Stimulated activated CD4-positive, alpha-beta T cell treated with anti-CD3 and anti-CD28 coated beads, Interleukin-4, amount 100 ng/mL, for 24 hours (primary cell): ENCODE measurements at regions not wholly inside any gene's neighbourhood (a gene's known extent, or its start where the extent isn't known, plus 50 kb on each side); places are given as distances from the start of the nearest gene placed in this dataset.
"Not testable (repeated sequence)": the region's sequence is repeated elsewhere in the genome, so short reads cannot be mapped to it uniquely, and the experiment has no call there.

Source experiments
- DNase-seq: peaks from one replicate; pipeline ENCODE4 v3.0.0-alpha.2; 2020

DNA sequence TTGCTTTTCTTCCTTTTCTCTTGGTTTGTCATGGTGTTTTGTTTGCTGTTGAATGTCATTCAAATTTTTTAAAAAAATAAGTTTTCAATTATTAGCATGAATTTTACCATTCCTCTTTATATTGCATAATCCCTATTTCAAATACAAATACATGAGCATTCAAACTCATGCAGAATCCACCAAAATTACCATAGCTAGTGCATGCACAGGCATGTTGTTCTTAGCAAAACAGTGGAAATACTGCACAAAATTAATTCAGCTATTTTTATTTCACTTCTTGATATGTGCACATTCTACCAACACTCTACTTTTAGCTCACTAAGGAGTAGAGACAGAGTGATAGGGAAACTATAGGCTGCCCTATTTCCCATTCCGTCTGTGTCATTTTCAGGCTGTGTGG, 670.1 kb upstream of the LRRN3 start:
- DNase-seq = no peak

DNA sequence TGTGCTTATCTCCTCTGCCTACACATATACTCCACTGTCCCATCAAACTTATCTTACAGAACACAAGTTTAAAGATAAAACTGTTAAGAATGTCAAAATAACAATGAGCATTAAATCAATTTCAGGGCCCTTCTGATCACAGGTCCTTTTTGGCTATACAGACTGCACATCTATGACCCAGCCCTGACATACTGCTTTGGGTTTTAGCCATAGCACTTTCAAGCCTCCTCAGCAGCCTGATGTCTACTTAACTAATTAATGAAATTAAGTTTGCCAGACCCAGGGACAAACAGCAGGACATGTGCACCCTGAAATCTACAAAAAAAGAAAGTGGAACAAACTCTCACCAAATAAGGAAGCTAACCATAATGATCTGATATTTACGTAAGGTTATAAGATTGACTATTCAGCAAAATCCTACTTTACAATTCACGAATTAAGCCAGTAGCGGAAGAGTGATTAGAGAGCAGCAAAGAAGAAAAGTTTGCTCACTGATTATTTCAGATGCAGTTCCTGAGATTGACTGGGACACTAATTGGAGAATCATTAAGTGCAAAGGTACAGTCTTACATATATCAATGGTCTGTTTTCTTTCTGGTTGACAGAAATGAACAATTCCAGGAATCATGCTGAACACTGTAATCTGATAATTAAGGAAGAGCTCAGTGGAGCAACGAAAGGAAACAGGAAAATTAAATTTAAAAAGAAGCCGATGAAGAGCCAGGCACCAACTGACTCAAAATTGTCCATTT, 669.3 kb upstream of the LRRN3 start:
- DNase-seq = no peak

DNA sequence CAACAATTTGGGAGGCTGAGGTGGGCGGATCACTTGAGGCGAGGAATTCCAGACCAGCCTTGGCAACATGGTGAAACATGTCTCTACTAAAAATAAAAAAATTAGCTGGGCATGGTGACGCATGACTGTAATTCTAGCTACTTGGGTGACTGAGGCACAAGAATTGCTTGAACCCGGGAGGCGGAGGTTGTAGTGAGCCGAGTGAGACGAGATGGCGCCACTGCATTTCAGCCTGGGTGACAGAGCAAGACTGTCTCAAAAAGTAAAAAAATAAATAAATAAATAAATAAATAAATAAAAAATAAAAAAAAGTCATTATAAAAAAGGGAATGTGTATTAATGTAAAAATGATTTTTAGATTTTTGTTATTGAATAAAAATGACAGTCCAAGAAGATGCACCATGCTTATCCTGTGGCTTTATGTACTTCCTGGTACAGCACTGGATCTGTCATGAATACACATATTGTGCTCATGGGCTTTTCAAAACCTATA, 658.8 kb upstream of the LRRN3 start:
- DNase-seq = no peak

DNA sequence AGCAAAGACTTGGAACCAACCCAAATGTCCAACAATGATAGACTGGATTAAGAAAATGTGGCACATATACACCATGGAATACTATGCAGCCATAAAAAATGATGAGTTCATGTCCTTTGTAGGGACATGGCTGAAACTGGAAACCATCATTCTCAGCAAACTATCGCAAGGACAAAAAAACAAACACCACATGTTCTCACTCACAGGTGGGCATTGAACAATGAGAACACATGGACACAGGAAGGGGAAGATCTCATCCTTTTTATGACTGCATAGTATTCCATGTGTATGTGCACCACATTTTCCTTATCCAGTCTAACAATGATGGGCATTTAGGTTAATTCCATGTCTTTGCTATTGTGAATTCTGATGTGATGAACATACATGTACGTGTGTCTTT, 652.0 kb upstream of the LRRN3 start:
- DNase-seq = not testable (repeated sequence)

DNA sequence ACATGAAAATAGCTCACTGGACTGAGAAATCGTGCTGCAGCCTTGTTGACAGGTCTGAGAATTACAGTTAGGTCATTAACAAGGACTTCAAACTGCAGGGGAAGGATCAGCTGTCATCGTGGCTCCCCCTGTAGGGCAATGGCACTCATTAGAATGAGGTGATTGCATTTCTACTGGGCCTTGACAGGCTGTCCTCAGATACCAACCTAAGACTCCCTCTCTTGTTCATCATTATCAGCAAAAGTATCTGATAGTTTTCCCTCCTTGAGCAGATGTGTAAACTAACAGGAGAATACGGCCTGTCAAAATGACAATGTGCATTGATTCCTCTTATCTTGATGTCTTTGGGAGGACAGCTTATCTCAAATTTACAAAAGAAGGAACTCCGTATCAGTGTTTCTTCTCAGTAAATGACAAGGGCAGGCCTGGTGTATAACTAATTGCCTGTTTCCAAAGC, 648.5 kb upstream of the LRRN3 start:
- no peak for DNase-seq

DNA sequence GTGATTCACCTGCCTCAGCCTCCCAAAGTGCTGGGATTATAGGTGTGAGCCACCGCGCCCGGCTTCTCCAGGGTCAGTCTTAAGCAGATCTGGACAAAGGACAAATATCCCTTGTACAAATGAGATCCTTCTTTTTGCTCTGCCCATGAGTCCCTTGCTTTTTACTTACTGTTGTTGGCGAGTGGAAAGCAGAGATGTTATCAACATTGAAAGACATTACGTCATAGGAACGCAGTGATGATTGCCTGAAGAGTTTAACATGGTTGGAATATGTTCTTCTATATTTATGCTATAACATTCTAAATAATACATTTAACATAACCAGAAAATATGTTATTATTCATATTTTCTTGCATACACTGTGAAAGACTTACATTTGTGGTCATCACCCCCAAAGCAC, 644.3 kb upstream of the LRRN3 start:
- no peak for DNase-seq

DNA sequence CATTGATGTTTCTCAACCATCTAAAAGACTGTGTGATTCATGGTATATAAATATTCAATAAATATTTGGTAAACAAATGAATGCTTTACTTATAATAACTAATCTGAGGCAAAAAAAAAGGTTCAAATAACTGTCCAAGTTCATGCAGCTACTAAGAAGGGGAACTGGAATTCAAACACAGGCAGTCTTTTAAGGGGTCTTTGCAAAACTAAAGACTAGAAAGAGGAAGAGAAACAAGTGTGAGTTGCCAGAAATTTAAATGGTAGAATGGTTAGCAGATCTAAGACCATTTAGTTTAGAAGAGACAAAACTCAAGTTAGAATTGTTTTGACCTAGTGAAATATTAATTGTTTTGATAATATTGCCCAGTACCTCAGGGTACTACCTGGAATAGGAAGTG, 642.0 kb upstream of the LRRN3 start:
- DNase-seq = no peak

DNA sequence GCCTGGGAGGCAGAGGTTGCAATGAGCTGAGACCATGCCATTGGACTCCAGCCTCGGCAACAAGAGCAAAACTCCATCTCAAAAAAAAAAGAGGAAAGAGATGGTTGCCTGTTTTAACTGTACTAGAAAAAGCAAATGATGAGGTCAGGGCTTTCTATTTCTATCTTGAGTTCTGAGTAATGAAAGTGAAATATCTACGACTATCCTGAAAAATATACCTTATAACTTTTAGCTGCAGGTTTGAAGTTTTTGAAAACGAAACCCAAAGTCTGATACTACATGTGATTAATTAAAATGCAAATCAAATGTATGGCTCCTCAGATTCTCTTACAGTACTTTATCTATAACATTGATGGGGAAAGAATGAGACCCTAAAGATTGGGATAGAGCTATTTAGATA, 636.2 kb upstream of the LRRN3 start:
- no peak for DNase-seq

DNA sequence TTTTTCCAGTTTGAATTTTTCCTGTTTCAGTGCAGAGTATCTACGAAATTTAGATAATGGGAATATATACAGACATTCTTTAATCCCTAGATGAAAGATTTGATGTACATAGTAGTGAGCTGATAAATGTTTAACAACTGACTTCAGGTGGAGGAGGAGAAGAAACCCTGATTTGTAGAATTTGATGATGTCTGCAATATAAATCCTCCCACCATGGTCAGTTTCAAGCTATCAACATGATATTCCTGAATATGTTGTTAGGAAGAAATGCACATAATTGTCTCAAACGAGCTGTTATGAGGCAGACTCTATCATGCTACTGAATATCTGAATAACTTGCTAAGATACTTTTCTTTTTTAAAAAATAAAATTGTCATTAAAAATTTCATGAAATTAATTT, 629.3 kb upstream of the LRRN3 start:
- no peak for DNase-seq

DNA sequence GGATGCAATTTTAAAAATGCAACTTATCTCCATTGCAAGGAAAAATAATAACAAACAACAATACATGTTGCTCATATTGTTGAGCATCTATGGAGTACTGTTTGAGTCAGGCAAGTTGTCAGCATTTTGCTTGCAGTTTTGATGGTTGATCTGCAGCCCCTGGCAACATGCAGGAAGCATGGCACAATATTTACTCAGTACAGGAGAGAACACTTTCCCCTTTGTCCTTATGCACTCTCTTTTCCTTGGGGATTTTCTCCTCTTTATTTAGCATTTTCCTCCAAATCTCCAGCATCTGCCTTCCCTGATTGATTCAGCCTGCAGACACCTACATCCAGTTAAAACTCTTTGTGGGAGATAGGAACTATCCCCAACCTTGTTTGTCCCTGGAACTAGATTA, 620.5 kb upstream of the LRRN3 start:
- no peak for DNase-seq

DNA sequence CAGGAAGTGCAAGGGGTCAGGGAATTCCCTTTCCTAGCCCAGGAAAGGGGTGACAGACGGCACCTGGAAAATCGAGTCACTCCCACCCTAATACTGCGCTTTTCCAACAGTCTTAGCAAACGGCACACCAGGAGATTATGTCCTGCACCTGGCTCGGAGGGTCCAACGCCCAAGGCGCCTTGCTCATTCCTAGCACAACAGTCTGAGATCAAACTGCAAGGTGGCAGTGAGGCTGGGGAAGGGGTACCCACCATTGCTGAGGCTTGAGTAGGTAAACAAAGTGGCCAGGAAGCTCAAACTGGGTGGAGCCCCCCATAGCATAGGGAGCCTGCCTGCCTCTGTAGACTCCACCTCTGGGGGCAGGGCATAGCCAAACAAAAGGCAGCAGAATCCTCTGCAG, 618.5 kb upstream of the LRRN3 start:
- not testable (repeated sequence) for DNase-seq

DNA sequence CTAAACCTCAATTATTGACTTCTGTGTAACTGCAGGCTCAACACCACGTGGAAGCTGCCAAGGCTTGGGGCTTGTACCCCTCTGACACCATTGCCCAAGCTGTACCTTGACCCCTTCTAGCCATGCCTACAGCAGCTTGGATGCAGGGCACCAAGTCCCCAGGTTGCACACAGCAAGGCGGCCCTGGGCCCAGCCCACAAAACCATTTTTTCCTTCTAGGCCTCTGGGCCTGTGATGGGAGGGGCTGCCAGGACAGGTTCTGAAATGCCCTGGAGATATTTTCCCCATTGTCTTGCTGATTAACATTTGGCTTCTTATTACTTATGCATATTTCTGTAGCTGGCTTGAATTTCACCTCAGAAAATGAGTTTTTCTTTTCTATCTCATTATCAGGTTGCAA, 610.0 kb upstream of the LRRN3 start:
- no peak for DNase-seq

DNA sequence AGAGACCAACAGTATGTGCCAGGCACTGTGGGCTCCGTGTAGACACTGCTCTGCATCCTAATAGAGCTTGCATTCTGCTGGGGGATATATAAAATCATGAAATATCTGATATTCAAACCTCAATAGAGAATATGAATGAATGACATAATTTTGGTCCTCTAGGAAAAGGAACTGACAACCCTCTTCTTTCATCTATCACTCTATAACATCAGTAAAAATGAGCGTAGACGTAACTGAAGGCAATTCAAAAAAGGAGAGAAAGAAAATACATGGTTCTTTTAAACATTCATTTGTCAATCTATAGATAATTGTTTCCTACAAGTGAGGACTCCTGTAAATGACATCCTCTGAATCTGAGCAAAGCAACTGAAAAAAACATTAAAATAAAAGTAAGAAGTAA, 607.4 kb upstream of the LRRN3 start:
- no peak for DNase-seq

DNA sequence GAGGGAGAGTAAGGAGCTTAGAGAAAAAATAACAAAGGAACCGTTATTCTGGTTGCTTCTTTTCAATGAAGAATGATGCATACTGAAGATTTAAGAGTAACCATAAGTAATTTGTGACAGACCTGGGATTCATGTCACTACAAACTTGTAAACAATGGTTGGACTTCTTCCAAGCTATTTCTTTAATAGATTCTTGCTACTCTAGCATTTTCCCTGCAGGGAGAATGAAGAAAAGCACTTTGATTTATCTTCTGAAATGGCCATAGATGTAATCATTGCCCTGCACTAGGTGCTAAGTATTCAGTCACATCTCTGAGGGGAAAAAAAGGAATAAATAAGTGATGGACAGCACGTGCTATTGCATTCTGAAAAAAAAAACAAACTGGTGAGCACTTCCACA, 606.6 kb upstream of the LRRN3 start:
- DNase-seq = no peak

DNA sequence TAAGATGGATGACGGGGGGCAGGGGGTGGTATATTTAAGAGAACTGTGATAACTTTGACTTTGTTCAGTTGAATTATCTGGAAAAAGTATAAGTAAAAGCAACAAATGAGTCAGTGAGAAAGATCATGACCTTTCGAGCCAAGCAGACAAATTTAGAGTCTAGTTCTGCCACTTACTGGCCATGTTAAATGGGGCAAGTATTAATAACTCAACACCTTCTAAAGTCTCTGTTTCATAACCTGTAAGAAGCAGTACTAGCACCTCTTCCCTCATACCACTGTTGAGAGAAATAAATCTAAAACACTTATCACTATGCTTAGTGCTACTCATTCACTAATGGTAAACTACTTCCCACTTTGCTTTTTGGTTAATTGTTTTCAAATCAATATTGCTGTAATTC, 604.4 kb upstream of the LRRN3 start:
- DNase-seq = no peak

DNA sequence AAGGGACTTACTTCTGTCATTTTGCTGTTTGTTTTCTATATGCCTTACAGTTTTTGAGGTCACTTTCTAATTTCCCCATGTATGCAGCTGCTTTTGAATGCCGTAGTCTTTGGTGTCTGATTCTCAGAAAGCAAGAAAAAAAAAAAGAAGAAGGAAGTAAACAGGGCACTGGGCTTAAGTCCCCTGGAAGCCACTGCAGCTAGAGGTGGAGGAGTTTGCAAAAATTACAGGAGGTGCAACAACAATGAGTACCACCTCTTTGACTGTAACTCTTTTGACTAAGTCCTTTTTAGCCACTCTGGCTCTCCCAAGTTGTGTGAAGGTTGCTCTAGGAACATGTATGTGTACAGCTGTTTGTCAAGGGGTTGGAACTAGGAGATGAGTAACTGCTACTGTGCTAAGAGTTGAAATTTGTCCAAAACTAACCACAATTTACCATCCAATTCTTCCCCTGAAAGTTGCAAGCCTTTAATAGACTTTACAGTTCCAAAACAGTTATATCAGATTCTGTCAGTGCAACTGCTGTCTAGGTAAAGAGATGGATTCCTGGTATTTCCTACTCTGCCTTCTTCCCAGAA, 588.0 kb upstream of the LRRN3 start:
- DNase-seq = no peak

DNA sequence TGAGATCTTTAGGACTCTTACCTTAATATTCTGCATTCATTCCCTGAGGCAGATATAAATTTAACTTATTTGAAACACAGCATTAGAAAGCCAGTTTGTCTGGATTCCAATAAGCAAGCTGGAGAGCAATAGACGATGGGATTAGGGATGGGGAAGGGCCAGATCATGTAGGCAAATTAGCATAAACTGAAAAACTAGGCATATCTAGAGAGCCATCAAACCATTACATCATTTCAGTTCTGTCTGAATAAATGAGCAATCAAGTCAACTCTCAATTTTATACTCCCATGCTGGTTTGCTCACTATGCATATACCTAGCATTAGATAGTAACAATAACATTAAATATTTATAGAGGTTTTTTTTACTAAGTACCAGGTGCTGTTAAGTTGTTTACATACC, 583.6 kb upstream of the LRRN3 start:
- no peak for DNase-seq

DNA sequence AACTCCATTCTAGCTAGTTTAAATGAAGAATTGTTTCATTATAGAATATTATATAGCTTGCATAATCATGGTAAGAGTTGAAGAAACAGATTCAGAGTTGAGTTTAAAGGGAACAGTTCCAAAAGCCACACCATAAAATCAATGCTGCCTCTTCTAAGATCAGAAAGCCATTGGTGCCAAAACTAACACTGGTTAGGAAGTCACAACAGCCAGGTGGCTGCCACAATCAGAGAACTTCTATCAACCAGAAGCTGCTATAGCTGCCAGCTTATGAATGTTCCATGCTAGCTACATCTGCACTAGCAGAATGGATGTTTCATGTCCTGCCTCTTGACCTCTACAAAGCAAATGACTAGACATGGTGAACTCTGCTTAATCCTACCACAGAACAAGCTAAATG, 583.1 kb upstream of the LRRN3 start:
- no peak for DNase-seq

DNA sequence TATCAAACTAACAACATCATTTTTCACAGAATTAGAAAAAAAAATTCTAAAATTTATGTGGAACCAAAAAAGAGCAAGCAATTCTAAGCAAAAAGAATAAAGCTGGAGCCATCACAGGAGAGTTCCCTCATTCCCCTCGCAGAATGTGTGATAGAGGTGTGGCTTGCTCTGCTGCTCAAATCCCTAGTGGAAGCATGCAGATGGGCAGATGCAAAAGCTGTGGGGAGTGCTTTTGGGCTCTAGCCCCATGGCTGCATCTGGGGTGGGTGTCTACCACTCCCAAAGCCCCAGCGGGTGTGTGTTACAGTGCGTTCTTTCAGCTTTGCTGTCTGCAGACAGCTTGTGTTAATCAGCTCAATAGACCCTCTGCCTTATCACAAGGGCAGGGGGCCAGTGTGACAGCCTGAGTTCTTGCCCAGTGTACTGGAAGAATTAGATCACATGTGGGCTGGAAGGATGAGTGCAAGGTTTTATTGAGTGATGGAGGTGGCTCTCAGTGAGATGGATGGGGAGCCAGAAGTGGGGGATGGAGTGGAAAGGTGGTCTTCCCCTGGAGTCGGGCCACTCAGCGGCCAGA, 575.9 kb upstream of the LRRN3 start:
- not testable (repeated sequence) for DNase-seq

DNA sequence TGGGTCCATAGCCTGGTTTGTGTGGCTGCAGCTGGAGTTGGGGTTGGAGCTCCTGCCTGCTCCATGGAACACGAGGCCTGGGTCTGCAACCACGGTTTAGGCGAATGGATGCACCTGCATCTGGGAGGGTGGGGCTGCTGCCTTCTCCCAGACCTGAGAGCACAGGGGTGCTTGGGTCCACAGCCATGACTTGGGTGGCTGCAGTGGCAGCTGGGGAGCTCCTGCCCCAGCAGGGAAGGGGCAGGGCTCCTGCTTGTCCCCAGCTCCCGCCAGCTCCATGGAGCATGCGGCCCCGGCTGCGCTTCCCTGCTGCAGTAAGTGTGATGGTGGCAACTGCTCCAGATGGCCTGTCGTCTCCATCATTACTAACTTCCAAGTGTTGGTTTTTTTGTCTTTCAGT, 571.1 kb upstream of the LRRN3 start:
- no peak for DNase-seq

DNA sequence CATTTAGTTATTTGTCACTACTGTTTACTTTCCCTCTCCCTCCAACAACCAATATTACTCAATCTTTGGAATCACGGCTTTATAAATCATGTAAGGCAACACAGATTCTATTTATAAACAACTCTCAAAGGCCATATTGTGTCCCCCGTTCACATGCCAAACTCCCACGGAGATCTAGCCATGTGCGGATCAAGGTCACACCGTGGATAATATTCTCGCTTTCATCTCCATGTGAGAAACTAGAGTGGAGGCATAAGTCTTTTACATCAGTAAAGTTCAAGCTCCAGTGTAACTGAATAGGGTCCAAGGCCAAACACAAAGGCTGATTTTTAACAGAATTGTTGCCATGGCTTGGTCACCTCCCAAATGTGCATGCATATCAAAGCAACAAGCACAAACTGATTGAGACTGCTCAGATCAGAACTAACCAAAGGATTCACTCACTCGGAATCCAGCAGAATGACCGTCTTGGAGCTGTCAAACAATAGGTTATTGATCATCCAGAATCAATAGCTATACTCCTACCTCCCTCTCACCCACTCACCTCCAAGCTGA, 569.5 kb upstream of the LRRN3 start:
- no peak for DNase-seq

DNA sequence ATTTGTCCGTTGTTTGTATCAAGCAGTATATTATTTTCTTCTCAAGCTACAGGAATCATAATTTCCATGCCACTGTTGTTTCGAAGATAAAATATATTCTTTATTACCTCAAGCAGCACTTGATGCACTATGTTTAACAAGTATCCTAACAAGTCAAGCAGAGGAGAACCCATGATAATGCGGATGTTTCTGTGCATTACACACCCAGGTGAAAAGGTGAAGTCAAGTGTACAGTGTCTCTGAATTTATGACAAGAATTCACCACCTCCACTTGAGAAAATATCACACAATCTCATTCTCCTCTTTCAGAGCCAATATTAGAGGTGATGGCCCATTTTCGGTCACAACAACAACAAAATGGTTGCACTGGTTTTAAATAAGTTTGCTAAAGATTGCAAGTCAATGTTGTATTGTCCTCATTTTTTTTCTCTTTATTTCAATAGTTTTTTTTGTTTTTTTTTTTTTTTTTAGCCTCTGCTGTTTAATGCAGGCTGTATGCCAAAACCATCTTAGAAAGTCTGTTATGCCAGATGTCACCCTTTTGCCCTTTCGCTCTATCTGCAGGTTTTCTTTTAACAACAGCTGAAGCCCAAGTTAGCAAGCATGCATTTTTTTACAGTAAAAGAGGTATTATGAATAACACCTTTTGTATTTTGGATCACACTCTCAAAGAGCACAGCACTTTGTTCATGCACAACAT, 568.7 kb upstream of the LRRN3 start:
- DNase-seq = no peak

DNA sequence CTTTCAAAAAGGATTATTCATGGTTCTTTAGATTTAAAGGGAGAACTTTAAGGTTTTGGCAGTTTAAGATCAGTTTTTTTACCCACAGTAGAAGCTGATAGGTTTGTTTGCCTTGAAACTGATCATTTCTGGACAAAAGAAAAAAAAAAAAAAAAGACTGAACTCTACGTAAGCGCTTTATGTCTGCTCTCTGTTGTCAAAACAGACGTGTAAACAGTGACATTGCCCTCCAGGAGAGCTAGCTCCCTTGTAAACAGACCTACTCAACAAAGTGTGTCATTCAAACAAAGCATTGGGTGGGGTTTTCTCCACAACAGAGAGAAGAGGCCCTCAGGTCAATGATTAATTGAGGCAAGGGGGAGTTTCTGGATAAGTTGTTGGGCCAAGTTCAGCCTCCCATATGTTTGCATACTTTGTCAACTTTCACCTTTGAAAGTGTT, 568.1 kb upstream of the LRRN3 start:
- DNase-seq = no peak
